ENCODE measurements at regions not wholly inside any gene's neighbourhood (a gene's known extent, or its start where the extent isn't known, plus 50 kb on each side); places are given as distances from the start of the nearest gene placed in this dataset.

DNA sequence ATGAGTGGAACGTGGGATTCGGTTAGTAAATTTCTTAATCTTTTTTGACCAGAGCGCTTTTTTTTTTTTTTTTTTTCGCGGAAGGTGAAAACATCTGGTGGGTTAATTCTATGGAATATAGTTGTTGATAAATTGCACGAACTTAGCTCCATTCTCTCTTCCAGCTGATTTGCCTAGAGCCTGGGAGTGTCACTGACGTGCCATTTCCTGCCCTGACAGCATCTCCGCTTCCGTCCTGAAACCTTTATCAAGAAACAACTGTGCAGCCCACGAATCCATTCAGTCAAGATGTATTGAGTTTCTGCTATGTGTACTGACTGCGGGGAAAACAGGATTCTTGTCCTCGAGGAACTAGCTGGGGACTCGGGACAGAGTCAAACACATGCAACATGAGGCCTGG lies 59.5 kb upstream of the TGM3 start:
- Histone ChIP-seq H3K4me3 (ENCODE audit: low read depth, low read length) (no peak overlapping the region), H3K27me3 (ENCODE audit: control insufficient read depth, insufficient read depth, low read length) (no peaks in the 10 kb centered on the region), H3K36me3 (ENCODE audit: control insufficient read depth, insufficient read depth, low read length) (no peaks in the 10 kb centered on the region)
- ChIA-PET POLR2A (interaction anchor here (0.7 kb wide), 2 partner anchors 220 to 809 kb away, joined by 5 to 17 read pairs; no protein-coding TSS in a partner anchor), CTCF (interaction anchor here (1.9 kb wide), 1 partner anchor 29 kb away, joined by 8 read pairs; no protein-coding TSS in a partner anchor)
- TF ChIP-seq, protein P1, sequence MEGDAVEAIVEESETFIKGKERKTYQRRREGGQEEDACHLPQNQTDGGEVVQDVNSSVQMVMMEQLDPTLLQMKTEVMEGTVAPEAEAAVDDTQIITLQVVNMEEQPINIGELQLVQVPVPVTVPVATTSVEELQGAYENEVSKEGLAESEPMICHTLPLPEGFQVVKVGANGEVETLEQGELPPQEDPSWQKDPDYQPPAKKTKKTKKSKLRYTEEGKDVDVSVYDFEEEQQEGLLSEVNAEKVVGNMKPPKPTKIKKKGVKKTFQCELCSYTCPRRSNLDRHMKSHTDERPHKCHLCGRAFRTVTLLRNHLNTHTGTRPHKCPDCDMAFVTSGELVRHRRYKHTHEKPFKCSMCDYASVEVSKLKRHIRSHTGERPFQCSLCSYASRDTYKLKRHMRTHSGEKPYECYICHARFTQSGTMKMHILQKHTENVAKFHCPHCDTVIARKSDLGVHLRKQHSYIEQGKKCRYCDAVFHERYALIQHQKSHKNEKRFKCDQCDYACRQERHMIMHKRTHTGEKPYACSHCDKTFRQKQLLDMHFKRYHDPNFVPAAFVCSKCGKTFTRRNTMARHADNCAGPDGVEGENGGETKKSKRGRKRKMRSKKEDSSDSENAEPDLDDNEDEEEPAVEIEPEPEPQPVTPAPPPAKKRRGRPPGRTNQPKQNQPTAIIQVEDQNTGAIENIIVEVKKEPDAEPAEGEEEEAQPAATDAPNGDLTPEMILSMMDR (IDR thresholded peaks at IDR 0.05; ENCODE audit: insufficient read depth, low read depth, low read length), result no peak
- no peak for DNase-seq (ENCODE audit: low read depth)

GRCh38 chr20:2237059-2237458 lies 58.7 kb upstream of the TGM3 start:
- H3K27me3 ChIP-seq (ENCODE audit: control insufficient read depth, insufficient read depth, low read length), result no peaks in the 10 kb centered on the region
- peak; percentile 98 for DNase-seq (ENCODE audit: low read depth)
- no peak overlapping the region for H3K4me3 ChIP-seq (ENCODE audit: low read depth, low read length)
- CTCF ChIA-PET, result interaction anchor here (1.9 to 2.1 kb wide), 2 partner anchors 29 to 215 kb away, joined by 5 to 8 read pairs; no protein-coding TSS in a partner anchor
- H3K36me3 ChIP-seq (ENCODE audit: control insufficient read depth, insufficient read depth, low read length), result no peaks in the 10 kb centered on the region
- POLR2A ChIA-PET, result interaction anchor here (0.6 kb wide), 1 partner anchor 21 kb away, joined by 3 read pairs; no protein-coding TSS in a partner anchor
- TF ChIP-seq, protein P1 (IDR thresholded peaks at IDR 0.05; ENCODE audit: insufficient read depth, low read depth, low read length), result peak; percentile 50; the same call in 1 of the 2 replicates

GRCh38 chr20:2238601-2239000 lies 57.2 kb upstream of the TGM3 start:
- no peaks in the 10 kb centered on the region for H3K36me3 ChIP-seq (ENCODE audit: control insufficient read depth, insufficient read depth, low read length)
- TF ChIP-seq, protein P1 (IDR thresholded peaks at IDR 0.05; ENCODE audit: insufficient read depth, low read depth, low read length), result no peak
- no peak overlapping the region for H3K4me3 ChIP-seq (ENCODE audit: low read depth, low read length)
- DNase-seq (ENCODE audit: low read depth), result no peak
- ChIA-PET POLR2A (no interaction called here), CTCF (interaction anchor here (1.0 to 2.1 kb wide), 2 partner anchors 31 to 213 kb away, joined by 4 to 5 read pairs; no protein-coding TSS in a partner anchor)
- H3K27me3 ChIP-seq (ENCODE audit: control insufficient read depth, insufficient read depth, low read length), result 0 out of 2 replicates have a peak, but pooled peaks cover 2% of the 10 kb centered on the region

DNA sequence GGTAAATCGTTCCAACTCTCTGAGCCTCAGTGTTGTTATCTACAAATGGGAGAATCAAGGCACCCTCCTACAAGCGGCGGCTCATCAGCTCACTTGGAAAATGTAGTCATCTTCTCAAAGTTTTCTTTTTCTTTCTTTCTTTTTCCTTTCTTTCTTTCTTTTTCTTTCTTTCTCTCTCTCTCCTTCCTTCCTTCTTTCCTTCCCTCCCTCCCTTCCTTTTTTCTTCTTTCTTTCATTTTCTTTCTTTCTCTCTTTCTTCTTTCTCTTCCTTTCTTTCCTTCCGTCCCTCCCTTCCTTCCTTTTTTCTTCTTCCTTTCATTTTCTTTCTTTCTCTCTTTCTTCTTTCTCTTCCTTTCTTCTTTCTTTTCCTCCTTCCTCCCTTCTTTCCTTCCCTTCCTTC lies 55.0 kb upstream of the TGM3 start:
- Histone ChIP-seq H3K36me3 (ENCODE audit: control insufficient read depth, insufficient read depth, low read length) (no peaks in the 10 kb centered on the region), H3K27me3 (ENCODE audit: control insufficient read depth, insufficient read depth, low read length) (peaks cover 7% of the 10 kb centered on the region; the same call in 1 of the 2 replicates), H3K4me3 (ENCODE audit: low read depth, low read length) (no peak overlapping the region)
- ChIA-PET CTCF (no interaction called here), POLR2A (interaction anchor here (0.7 kb wide), 1 partner anchor 107 kb away, joined by 3 read pairs; no protein-coding TSS in a partner anchor)
- DNase-seq (ENCODE audit: low read depth), result no peak
- TF ChIP-seq, protein P1 (IDR thresholded peaks at IDR 0.05; ENCODE audit: insufficient read depth, low read depth, low read length), result no peak

- CTCF ChIA-PET, result no interaction called here
- H3K36me3 ChIP-seq (ENCODE audit: control insufficient read depth, insufficient read depth, low read length), result no peaks in the 10 kb centered on the region
- POLR2A ChIA-PET, result no interaction called here
- H3K27me3 ChIP-seq (ENCODE audit: control insufficient read depth, insufficient read depth, low read length), result peaks cover 11% of the 10 kb centered on the region; the same call in 1 of the 2 replicates
- no peak for DNase-seq (ENCODE audit: low read depth)
- no peak overlapping the region for H3K4me3 ChIP-seq (ENCODE audit: low read depth, low read length)
- TF ChIP-seq, protein P1 (IDR thresholded peaks at IDR 0.05; ENCODE audit: insufficient read depth, low read depth, low read length), result no peak
These were observed 53.1 kb upstream of the TGM3 start for GRCh38 chr20:2242678-2243077.

Data from BJ (cell line).